ENCODE measurements at regions not wholly inside any gene's neighbourhood (a gene's known extent, or its start where the extent isn't known, plus 50 kb on each side); places are given as distances from the start of the nearest gene placed in this dataset.
"Not testable (repeated sequence)": the region's sequence is repeated elsewhere in the genome, so short reads cannot be mapped to it uniquely, and the experiment has no call there.

GRCh38 chr5:157984611-157985010 lies 125.7 kb upstream of the CLINT1 start:
- DNase-seq (ENCODE audit: low spot score): no peak

GRCh38 chr5:157983906-157984551 lies 125.1 kb upstream of the CLINT1 start:
- DNase-seq (ENCODE audit: low spot score): no peak

GRCh38 chr5:157978061-157978460 lies 119.1 kb upstream of the CLINT1 start:
- DNase-seq (ENCODE audit: low spot score): no peak

GRCh38 chr5:157976429-157976828 lies 117.5 kb upstream of the CLINT1 start:
- no peak for DNase-seq (ENCODE audit: low spot score)

GRCh38 chr5:157972579-157972978 lies 113.6 kb upstream of the CLINT1 start:
- no peak for DNase-seq (ENCODE audit: low spot score)

GRCh38 chr5:157971571-157972216 lies 112.7 kb upstream of the CLINT1 start:
- DNase-seq (ENCODE audit: low spot score): no peak

- not testable (repeated sequence) for DNase-seq (ENCODE audit: low spot score)
Measured at GRCh38 chr5:157968570-157968969, 109.6 kb upstream of the CLINT1 start.

GRCh38 chr5:157965989-157966388 lies 107.0 kb upstream of the CLINT1 start:
- DNase-seq (ENCODE audit: low spot score): no peak

- DNase-seq (ENCODE audit: low spot score): no peak
Measured at GRCh38 chr5:157965040-157965678, 106.2 kb upstream of the CLINT1 start.

- DNase-seq (ENCODE audit: low spot score): no peak
Measured at GRCh38 chr5:157963761-157964160, 104.8 kb upstream of the CLINT1 start.

- no peak for DNase-seq (ENCODE audit: low spot score)
Measured at GRCh38 chr5:157963244-157963643, 104.3 kb upstream of the CLINT1 start.

GRCh38 chr5:157962686-157963085 lies 103.7 kb upstream of the CLINT1 start:
- DNase-seq (ENCODE audit: low spot score): not testable (repeated sequence)

- DNase-seq (ENCODE audit: low spot score): no peak
Measured at GRCh38 chr5:157961896-157962590, 103.1 kb upstream of the CLINT1 start.

- DNase-seq (ENCODE audit: low spot score): no peak
Measured at GRCh38 chr5:157961176-157961575, 102.2 kb upstream of the CLINT1 start.

GRCh38 chr5:157959370-157959769 lies 100.4 kb upstream of the CLINT1 start:
- DNase-seq (ENCODE audit: low spot score): no peak

GRCh38 chr5:157956271-157956885 lies 97.4 kb upstream of the CLINT1 start:
- DNase-seq (ENCODE audit: low spot score): no peak

GRCh38 chr5:157955541-157956172 lies 96.7 kb upstream of the CLINT1 start:
- DNase-seq (ENCODE audit: low spot score): no peak

GRCh38 chr5:157952374-157952685 lies 93.4 kb upstream of the CLINT1 start:
- DNase-seq (ENCODE audit: low spot score): no peak

- no peak for DNase-seq (ENCODE audit: low spot score)
Measured at GRCh38 chr5:157951673-157952373, 92.9 kb upstream of the CLINT1 start.

GRCh38 chr5:157949520-157949919 lies 90.6 kb upstream of the CLINT1 start:
- no peak for DNase-seq (ENCODE audit: low spot score)

GRCh38 chr5:157948738-157949410 lies 89.9 kb upstream of the CLINT1 start:
- DNase-seq (ENCODE audit: low spot score): peak; percentile 94

Data from A172 (cell line).